Right ventricle myocardium inferior (tissue), 1 donor: ENCODE measurements at regions not wholly inside any gene's neighbourhood (a gene's known extent, or its start where the extent isn't known, plus 50 kb on each side); places are given as distances from the start of the nearest gene placed in this dataset.

Experiments used
- ATAC-seq: fragments of 200-7000 bp; cut with Tn5 transposase; one replicate; pipeline ENCODE4 v1.9.1; 2020; ENCODE audit warnings: mild to moderate bottlenecking, moderate library complexity
- DNase-seq: peaks from one replicate; pipeline ENCODE4 v3.0.0; 2021; ENCODE audit errors: missing footprints
- intact Hi-C: fragments of 100-400 bp; cut with DNase I; formaldehyde crosslinking; loops from one replicate; pipeline ENCODE4 v1.11.0; 2022
- donor health status: DM: no; HTN: yes; CAD: no; lungs with severe emphysema.

DNA sequence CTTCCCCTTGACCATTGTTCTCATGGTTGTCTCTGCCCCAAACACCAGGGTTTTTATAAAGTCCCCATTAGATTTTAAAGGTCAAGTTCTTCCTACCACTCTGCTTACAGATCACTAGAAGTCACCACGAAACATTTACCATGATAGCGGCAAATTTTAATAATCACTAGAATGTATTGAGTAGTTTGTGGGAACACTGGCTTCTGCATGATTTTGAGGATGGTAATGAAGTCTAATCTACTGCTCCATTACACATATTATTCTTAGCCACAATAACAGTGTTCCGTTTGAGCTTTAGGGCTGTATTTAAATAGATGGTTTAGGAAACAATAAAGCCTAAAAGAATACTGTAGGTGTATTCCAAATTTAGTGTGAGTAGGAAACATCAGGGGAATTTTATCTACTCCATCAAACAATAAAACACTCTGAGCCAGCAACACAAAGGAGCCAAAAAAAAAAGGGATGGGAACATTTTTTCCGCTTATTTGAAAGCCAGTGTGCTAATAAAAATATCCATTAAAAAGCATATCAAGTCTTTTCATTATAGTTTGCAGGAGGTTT lies 49.7 kb downstream of the KLF12 start:
- DNase-seq (no peak), ATAC-seq (no peak)
- intact Hi-C loops: no loop called here

- DNase-seq (no peak), ATAC-seq (no peak)
- intact Hi-C loops: no loop called here
Observed at GRCh38 chr13:74082741-74083160, 51.5 kb downstream of the KLF12 start.

DNA sequence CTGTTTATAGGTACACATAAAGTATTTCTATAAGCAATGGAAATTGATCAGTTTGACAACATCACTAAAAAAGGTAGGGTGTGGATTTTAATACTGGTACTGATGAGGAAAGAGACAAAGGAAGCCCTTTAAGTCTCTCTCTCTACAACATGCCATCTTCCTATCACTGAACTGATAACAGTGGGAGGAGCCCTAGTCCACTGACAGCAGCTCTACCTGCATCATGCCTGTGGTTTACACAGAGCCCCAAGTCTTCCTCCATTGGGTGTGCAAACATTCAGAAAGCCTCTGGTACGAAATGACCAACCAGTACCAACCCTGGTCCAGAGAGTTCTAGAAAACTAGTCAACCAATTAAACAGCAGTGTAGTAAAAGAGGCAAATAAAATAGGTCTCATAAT lies 53.4 kb downstream of the KLF12 start:
- DNase-seq: no peak
- ATAC-seq: no peak
- intact Hi-C loops: no loop called here

DNA sequence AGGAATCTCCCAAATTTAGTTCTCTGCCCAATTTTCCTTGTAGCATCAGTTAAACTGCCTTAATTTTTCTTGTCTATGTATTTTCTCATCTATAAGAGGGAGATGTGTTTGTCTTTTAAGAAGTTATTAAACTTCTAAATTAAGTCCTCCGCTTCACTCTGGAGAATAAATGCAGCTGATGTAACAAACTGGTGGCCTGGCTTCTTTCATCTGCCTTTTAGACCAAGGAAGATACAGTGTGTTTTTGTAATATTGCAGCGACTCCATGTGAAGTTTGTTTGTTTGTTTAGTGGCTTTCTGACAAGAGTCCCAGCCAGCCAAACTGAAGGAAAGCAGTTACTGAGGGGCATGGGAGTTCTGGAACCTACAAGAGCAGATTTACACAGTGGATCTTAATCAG lies 56.4 kb downstream of the KLF12 start:
- intact Hi-C loops: no loop called here
- peak; percentile 49 for ATAC-seq
- DNase-seq: no peak

DNA sequence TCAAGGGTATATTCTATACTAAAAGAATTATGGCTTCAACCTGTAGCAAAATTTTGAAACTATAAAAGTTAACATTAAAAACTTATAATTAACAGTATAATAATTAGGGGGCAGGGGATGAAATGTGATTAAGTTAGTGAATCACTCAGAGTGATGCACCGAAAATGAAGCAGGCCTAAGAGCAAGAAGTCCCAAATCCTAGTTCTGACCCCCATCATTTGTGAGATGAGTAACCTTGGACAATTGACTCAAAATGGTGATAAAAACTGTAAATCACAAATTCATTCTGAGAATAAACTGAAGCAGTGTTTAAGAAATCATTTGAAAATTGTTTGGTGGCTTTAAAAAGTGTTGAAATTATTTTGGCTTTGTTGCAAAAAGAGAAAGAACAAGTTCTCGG lies 56.8 kb downstream of the KLF12 start:
- intact Hi-C loops: no loop called here
- DNase-seq (no peak), ATAC-seq (no peak)

DNA sequence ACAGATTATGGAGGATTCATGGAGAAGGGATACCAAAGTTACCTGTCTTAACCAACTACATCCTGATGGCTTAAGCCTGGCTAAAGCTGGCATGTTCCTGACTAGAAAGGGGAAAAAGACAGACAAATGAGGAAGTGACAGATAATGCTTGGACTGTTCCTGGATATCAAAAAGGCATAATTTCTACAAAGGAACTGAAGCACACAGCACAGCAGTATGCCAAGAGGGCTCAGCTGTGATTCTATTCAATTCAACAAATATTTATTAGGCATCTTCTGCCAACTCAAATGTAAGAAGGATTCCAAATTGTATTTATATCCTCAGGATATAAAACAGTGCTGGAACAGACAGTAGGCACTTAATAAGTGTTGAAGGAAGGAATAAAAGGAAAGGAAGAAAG lies 59.5 kb downstream of the KLF12 start:
- no peak for ATAC-seq
- no peak for DNase-seq
- intact Hi-C loops: no loop called here

GRCh38 chr13:74073274-74073673 lies 60.9 kb downstream of the KLF12 start:
- ATAC-seq: peak; percentile 11
- DNase-seq: no peak
- intact Hi-C loops: no loop called here

- intact Hi-C loops: no loop called here
- ATAC-seq: no peak
- no peak for DNase-seq
Observed at GRCh38 chr13:74070513-74070912, 63.7 kb downstream of the KLF12 start.

GRCh38 chr13:74070065-74070464 lies 64.1 kb downstream of the KLF12 start:
- intact Hi-C loops: no loop called here

GRCh38 chr13:74068471-74068870 lies 65.7 kb downstream of the KLF12 start:
- ATAC-seq: no peak
- intact Hi-C loops: no loop called here

More at GRCh38 chr13:74070065-74070464, 64.1 kb downstream of the KLF12 start:
- no peak for ATAC-seq
- DNase-seq: no peak

DNA sequence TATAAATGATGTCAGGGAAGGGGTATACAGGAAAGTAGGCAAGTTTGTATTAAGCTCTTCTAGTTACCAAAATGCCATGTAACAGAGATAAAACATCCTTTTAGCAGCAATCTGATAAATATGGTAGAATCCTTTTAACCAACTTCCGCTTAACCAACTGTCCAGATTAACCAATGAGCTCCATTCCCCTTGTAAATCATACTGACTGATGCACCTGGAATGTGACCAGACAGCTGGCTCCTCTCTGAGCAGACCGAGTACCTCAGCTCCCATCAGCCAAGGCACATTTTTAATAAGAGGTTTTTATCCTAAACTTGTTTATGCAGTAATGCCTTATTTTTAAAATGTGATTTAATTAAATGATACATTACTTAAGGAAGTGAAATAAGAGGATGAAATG lies 66.4 kb downstream of the KLF12 start:
- intact Hi-C loops: no loop called here
- ATAC-seq (no peak), DNase-seq (no peak)

More at GRCh38 chr13:74068471-74068870, 65.7 kb downstream of the KLF12 start:
- DNase-seq: no peak

DNA sequence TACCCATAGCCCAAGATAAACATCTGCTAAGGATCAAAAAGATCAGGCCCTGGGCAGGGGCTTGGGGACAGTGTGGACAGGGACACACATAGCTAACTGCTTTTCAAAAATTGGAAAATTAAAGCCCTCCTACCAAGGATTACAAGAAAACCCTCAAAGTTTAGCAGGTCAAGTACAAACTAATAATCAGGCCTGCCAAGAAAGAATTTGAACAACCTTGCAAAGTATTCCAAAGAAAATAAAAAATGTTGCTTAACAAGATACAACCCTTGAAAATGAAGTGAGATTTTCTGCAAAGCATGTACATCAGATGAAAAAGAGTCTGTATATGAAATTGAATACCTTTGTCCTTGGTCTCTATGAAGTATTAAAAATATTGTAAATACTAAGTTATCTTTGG lies 67.3 kb downstream of the KLF12 start:
- intact Hi-C loops: no loop called here
- DNase-seq (no peak), ATAC-seq (no peak)

- intact Hi-C loops: no loop called here
- ATAC-seq (no peak), DNase-seq (no peak)
Observed at GRCh38 chr13:74064805-74065312, 69.3 kb downstream of the KLF12 start.

- intact Hi-C loops: no loop called here
- DNase-seq (no peak), ATAC-seq (no peak)
Observed at GRCh38 chr13:74063533-74064100, 70.6 kb downstream of the KLF12 start.

DNA sequence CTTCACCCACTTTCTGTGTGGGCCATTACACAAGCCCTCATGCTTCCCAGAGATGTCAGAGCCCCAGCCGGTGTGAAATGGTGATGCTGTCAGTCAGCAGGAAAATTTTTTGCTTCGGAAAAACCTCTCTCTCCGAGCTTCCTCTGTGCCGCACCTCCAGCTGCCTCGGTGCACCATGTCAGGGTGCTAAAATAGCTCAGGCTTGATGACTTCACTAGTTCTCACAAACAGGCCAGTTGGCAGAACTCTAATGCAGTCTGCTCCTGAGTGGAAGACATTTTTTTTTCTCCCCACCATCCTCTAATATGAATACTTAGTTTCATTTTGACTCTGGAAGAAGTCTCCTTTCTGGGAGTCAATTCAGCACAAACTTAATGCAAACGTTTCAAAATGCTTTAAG lies 71.3 kb downstream of the KLF12 start:
- intact Hi-C loops: no loop called here
- DNase-seq: peak; percentile 69
- peak; percentile 95 for ATAC-seq

GRCh38 chr13:74061926-74062595 lies 72.1 kb downstream of the KLF12 start:
- DNase-seq (no peak), ATAC-seq (peak; percentile 58)
- intact Hi-C loops: no loop called here

- ATAC-seq (peak; percentile 90), DNase-seq (peak; percentile 64)
- intact Hi-C loops: loop anchor here (2.0 to 10.0 kb wide), 2 partner anchors 78 to 102 kb away; partner anchors contain the start of gene KLF12
Observed at GRCh38 chr13:74056801-74057542, 77.2 kb downstream of the KLF12 start.

- DNase-seq (no peak), ATAC-seq (no peak)
- intact Hi-C loops: loop anchor here (10.0 kb wide), 1 partner anchor 98 kb away; no protein-coding TSS in a partner anchor
Observed at GRCh38 chr13:74052402-74052928, 81.7 kb downstream of the KLF12 start.

GRCh38 chr13:74048756-74049155 lies 85.4 kb downstream of the KLF12 start:
- no peak for ATAC-seq
- intact Hi-C loops: loop anchor here (10.0 kb wide), 1 partner anchor 214 kb away; no protein-coding TSS in a partner anchor
- no peak for DNase-seq
